Hepatocyte (in vitro differentiated cells): ENCODE measurements at regions not wholly inside any gene's neighbourhood (a gene's known extent, or its start where the extent isn't known, plus 50 kb on each side); places are given as distances from the start of the nearest gene placed in this dataset.

Experiments
- DNase-seq: peaks from one replicate; pipeline ENCODE4 v3.0.0-alpha.2; 2016; ENCODE audit warnings: low spot score
- H2AFZ ChIP-seq: fragments of 200-600 bp; sonication (generic); 2 replicates; pipeline ENCODE4 v1.6.0; 2016; ENCODE audit warnings: antibody characterized with exemption, mild to moderate bottlenecking
- H3K27ac ChIP-seq: fragments of 200-600 bp; sonication (generic); 2 replicates; pipeline ENCODE4 v1.5.1; 2016; ENCODE audit warnings: mild to moderate bottlenecking
- H3K27me3 ChIP-seq: fragments of 200-600 bp; sonication (generic); 2 replicates; pipeline ENCODE4 v1.6.1; 2016
- H3K36me3 ChIP-seq: fragments of 200-600 bp; sonication (generic); replicated peaks from 2 replicates; pipeline ENCODE4 v1.5.1; 2016; ENCODE audit warnings: low read depth; ENCODE audit not compliant: insufficient read depth
- H3K4me1 ChIP-seq: fragments of 200-600 bp; sonication (generic); 2 replicates; pipeline ENCODE4 v1.5.1; 2016; ENCODE audit warnings: mild to moderate bottlenecking, moderate library complexity; ENCODE audit not compliant: insufficient read depth
- H3K4me2 ChIP-seq: fragments of 200-600 bp; sonication (generic); 2 replicates; pipeline ENCODE4 v1.6.0; 2016
- H3K4me3 ChIP-seq: fragments of 200-600 bp; sonication (generic); 2 replicates; pipeline ENCODE4 v1.5.1; 2016; ENCODE audit warnings: mild to moderate bottlenecking
- H3K79me2 ChIP-seq: fragments of 200-600 bp; sonication (generic); 2 replicates; pipeline ENCODE4 v1.6.0; 2017; ENCODE audit warnings: mild to moderate bottlenecking
- H3K9me2 ChIP-seq: fragments of 200-600 bp; sonication (generic); replicated peaks from 2 replicates; pipeline ENCODE4 v1.6.0; 2017; ENCODE audit warnings: mild to moderate bottlenecking; ENCODE audit not compliant: insufficient read depth
- H3K9me3 ChIP-seq: fragments of 200-600 bp; sonication (generic); 2 replicates; pipeline ENCODE4 v1.5.1; 2016; ENCODE audit warnings: low read depth, mild to moderate bottlenecking
- H4K20me1 ChIP-seq: fragments of 200-600 bp; sonication (generic); 2 replicates; pipeline ENCODE4 v1.6.0; 2016; ENCODE audit warnings: mild to moderate bottlenecking; ENCODE audit not compliant: insufficient read depth, poor library complexity, severe bottlenecking
- CTCF ChIP-seq: fragments of 200-600 bp; sonication (generic); IDR thresholded peaks from 2 replicates; pipeline ENCODE4 v1.5.1; 2016; ENCODE audit warnings: antibody characterized with exemption, mild to moderate bottlenecking; ENCODE audit not compliant: poor library complexity
- EZH2 ChIP-seq: fragments of 200-600 bp; sonication (generic); IDR thresholded peaks from 2 replicates; pipeline ENCODE4 v1.6.1; 2016; ENCODE audit warnings: antibody characterized with exemption, mild to moderate bottlenecking, borderline replicate concordance
- EZH2phosphoT487 ChIP-seq: fragments of 200-600 bp; sonication (generic); IDR thresholded peaks from one replicate; pipeline ENCODE4 v1.6.1; 2018; ENCODE audit warnings: antibody characterized with exemption, mild to moderate bottlenecking, low read depth, moderate library complexity; ENCODE audit not compliant: unreplicated experiment, severe bottlenecking
- WGBS: methylation state at CpG from one replicate; pipeline ENCODE4 v1.1.6; 2016; ENCODE audit warnings: low lambda C conversion rate; ENCODE audit errors: missing lambda C conversion rate; 5-methylcytosine and 5-hydroxymethylcytosine counted together

- H3K36me3 ChIP-seq: no peaks in the 10 kb centered on the region
- H3K9me3 ChIP-seq: no peaks in the 10 kb centered on the region
- H3K4me1 ChIP-seq: peaks cover 14% of the 10 kb centered on the region
- no peaks in the 10 kb centered on the region for H3K79me2 ChIP-seq
- no peak overlapping the region for H3K27ac ChIP-seq
- no peak overlapping the region for H2AFZ ChIP-seq
- no peak overlapping the region for H3K4me3 ChIP-seq
- WGBS: 47% methylated on average over 6 of the region's 6 CpGs
- no peaks in the 10 kb centered on the region for H3K27me3 ChIP-seq
- no peak for DNase-seq
- no peaks in the 10 kb centered on the region for H4K20me1 ChIP-seq
- TF ChIP-seq EZH2 (no peak), CTCF (no peak), EZH2phosphoT487 (no peak)
- no peak overlapping the region for H3K4me2 ChIP-seq
- H3K9me2 ChIP-seq: no peaks in the 10 kb centered on the region
These were observed 95.3 kb upstream of the RMDN2 start for GRCh38 chr2:37829616-37830395.

GRCh38 chr2:37830636-37831035 is 94.5 kb upstream of the RMDN2 start:
- Histone ChIP-seq H3K4me3 (no peak overlapping the region), H3K27ac (no peak overlapping the region), H3K4me2 (no peak overlapping the region), H3K9me3 (no peaks in the 10 kb centered on the region), H3K79me2 (no peaks in the 10 kb centered on the region), H3K9me2 (no peaks in the 10 kb centered on the region), H4K20me1 (no peaks in the 10 kb centered on the region), H3K36me3 (no peaks in the 10 kb centered on the region), H3K27me3 (no peaks in the 10 kb centered on the region), H2AFZ (no peak overlapping the region), H3K4me1 (peaks cover 14% of the 10 kb centered on the region)
- 84% methylated on average over 2 of the region's 2 CpGs for WGBS
- no peak for DNase-seq
- no peak for TF ChIP-seq EZH2phosphoT487
- no peak for TF ChIP-seq EZH2
- no peak for TF ChIP-seq CTCF

GRCh38 chr2:37831081-37831780 is 93.9 kb upstream of the RMDN2 start:
- Histone ChIP-seq H4K20me1 (no peaks in the 10 kb centered on the region), H3K9me2 (no peaks in the 10 kb centered on the region), H3K4me1 (peaks cover 14% of the 10 kb centered on the region), H3K4me2 (no peak overlapping the region), H3K9me3 (no peaks in the 10 kb centered on the region), H3K27me3 (no peaks in the 10 kb centered on the region), H3K36me3 (no peaks in the 10 kb centered on the region), H3K27ac (no peak overlapping the region), H3K4me3 (no peak overlapping the region), H3K79me2 (no peaks in the 10 kb centered on the region), H2AFZ (no peak overlapping the region)
- DNase-seq: no peak
- TF ChIP-seq EZH2 (no peak), EZH2phosphoT487 (no peak), CTCF (no peak)
- WGBS: 86% methylated on average over 5 of the region's 5 CpGs
